ENCODE measurements at regions not wholly inside any gene's neighbourhood (a gene's known extent, or its start where the extent isn't known, plus 50 kb on each side); places are given as distances from the start of the nearest gene placed in this dataset.

DNA sequence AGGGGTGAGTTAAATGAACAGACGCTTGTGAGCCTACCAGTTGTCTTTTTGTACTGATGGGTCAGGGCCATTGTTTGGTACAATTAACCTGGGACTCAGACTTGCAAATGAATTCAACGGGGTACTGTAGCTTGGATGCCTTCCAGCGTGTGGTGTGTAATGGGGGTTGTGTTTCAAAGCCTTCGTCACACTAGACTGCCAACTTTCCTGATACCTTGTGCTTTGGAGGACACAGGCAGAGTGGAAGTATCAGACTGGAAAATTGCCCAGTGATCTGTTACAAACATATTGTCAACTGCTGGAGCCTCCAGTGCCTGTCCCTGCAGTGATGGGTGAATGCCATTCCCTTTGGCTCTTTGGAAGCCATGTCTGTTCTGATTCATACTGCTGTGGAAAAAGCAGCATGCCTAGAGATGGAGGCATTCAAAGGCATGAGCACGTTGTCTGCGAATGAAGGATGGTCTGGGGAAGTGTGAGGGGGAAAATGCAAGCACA lies 384.5 kb downstream of the LMX1A start:
- TF ChIP-seq, protein P1, sequence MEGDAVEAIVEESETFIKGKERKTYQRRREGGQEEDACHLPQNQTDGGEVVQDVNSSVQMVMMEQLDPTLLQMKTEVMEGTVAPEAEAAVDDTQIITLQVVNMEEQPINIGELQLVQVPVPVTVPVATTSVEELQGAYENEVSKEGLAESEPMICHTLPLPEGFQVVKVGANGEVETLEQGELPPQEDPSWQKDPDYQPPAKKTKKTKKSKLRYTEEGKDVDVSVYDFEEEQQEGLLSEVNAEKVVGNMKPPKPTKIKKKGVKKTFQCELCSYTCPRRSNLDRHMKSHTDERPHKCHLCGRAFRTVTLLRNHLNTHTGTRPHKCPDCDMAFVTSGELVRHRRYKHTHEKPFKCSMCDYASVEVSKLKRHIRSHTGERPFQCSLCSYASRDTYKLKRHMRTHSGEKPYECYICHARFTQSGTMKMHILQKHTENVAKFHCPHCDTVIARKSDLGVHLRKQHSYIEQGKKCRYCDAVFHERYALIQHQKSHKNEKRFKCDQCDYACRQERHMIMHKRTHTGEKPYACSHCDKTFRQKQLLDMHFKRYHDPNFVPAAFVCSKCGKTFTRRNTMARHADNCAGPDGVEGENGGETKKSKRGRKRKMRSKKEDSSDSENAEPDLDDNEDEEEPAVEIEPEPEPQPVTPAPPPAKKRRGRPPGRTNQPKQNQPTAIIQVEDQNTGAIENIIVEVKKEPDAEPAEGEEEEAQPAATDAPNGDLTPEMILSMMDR (conservative IDR thresholded peaks at IDR 0.05; ENCODE audit: low read depth, low read length), result no peak
- TF ChIP-seq EZH2 (IDR thresholded peaks at IDR 0.05; ENCODE audit: low read length, unreplicated experiment) (no peak), EZH2phosphoT487 (IDR thresholded peaks at IDR 0.05; ENCODE audit: borderline replicate concordance, low read length) (no peak)

All from PC-3 (cell line).